ENCODE measurements at regions not wholly inside any gene's neighbourhood (a gene's known extent, or its start where the extent isn't known, plus 50 kb on each side); places are given as distances from the start of the nearest gene placed in this dataset.

GRCh38 chr22:19640306-19640705 is 74.0 kb upstream of the SEPTIN5 start:
- no peak for TF ChIP-seq ZNF8 (CRISPR knock-in tag; IDR thresholded peaks at IDR 0.05)
- TF ChIP-seq ISL1 (CRISPR knock-in tag; IDR thresholded peaks at IDR 0.05): no peak
- no peak for TF ChIP-seq OSR1 (CRISPR knock-in tag; IDR thresholded peaks at IDR 0.05)
- no peak for TF ChIP-seq ZNF70 (CRISPR knock-in tag; IDR thresholded peaks at IDR 0.05)
- no peak for TF ChIP-seq TCF4 (CRISPR knock-in tag; IDR thresholded peaks at IDR 0.05; ENCODE audit: borderline replicate concordance)
- TF ChIP-seq ZFP3 (CRISPR knock-in tag; IDR thresholded peaks at IDR 0.05): no peak
- no peak for TF ChIP-seq PPARA (CRISPR knock-in tag; IDR thresholded peaks at IDR 0.05; ENCODE audit: borderline replicate concordance)
- TF ChIP-seq SNAI2 (CRISPR knock-in tag; IDR thresholded peaks at IDR 0.05): no peak
- TF ChIP-seq TSHZ2 (CRISPR knock-in tag; IDR thresholded peaks at IDR 0.05): no peak
- TF ChIP-seq CSDC2 (CRISPR knock-in tag; IDR thresholded peaks at IDR 0.05): no peak

GRCh38 chr22:19641254-19641982 is 72.9 kb upstream of the SEPTIN5 start:
- no peak for ATAC-seq
- TF ChIP-seq POU6F1 (CRISPR knock-in tag; IDR thresholded peaks at IDR 0.05; ENCODE audit: borderline replicate concordance, low read depth) (no peak), ZNF565 (CRISPR knock-in tag; conservative IDR thresholded peaks at IDR 0.05; ENCODE audit: low read depth) (no peak), TCF4 (CRISPR knock-in tag; IDR thresholded peaks at IDR 0.05; ENCODE audit: borderline replicate concordance) (no peak), SNAI2 (CRISPR knock-in tag; IDR thresholded peaks at IDR 0.05) (no peak), ARNTL (CRISPR knock-in tag; IDR thresholded peaks at IDR 0.05; ENCODE audit: borderline replicate concordance, low read depth) (no peak), ZC3H10 (CRISPR knock-in tag; IDR thresholded peaks at IDR 0.05) (no peak), ZNF70 (CRISPR knock-in tag; IDR thresholded peaks at IDR 0.05) (no peak)

More at GRCh38 chr22:19640306-19640705, 74.0 kb upstream of the SEPTIN5 start:
- no peak for ATAC-seq

- TF ChIP-seq OSR1 (CRISPR knock-in tag; IDR thresholded peaks at IDR 0.05): no peak
- no peak for ATAC-seq
These were observed 72.3 kb upstream of the SEPTIN5 start for GRCh38 chr22:19641983-19642451.

- no peak for TF ChIP-seq OSR1 (CRISPR knock-in tag; IDR thresholded peaks at IDR 0.05)
- TF ChIP-seq TCF4 (CRISPR knock-in tag; IDR thresholded peaks at IDR 0.05; ENCODE audit: borderline replicate concordance): no peak
- ATAC-seq: no peak
These were observed 70.6 kb upstream of the SEPTIN5 start for GRCh38 chr22:19643448-19644313.

GRCh38 chr22:19644314-19645223 is 69.7 kb upstream of the SEPTIN5 start:
- no peak for ATAC-seq
- TF ChIP-seq BACH2 (CRISPR knock-in tag; IDR thresholded peaks at IDR 0.05; ENCODE audit: borderline replicate concordance) (no peak), ESRRG (CRISPR knock-in tag; IDR thresholded peaks at IDR 0.05) (no peak), CREB5 (CRISPR knock-in tag; IDR thresholded peaks at IDR 0.05; ENCODE audit: low read depth) (no peak), CSRNP3 (CRISPR knock-in tag; IDR thresholded peaks at IDR 0.05) (no peak), PATZ1 (CRISPR knock-in tag; IDR thresholded peaks at IDR 0.05; ENCODE audit: borderline replicate concordance) (no peak), ARNTL (CRISPR knock-in tag; IDR thresholded peaks at IDR 0.05; ENCODE audit: borderline replicate concordance, low read depth) (no peak), SNAI2 (CRISPR knock-in tag; IDR thresholded peaks at IDR 0.05) (no peak), ZFP3 (CRISPR knock-in tag; IDR thresholded peaks at IDR 0.05) (no peak), CSDC2 (CRISPR knock-in tag; IDR thresholded peaks at IDR 0.05) (no peak), ZNF70 (CRISPR knock-in tag; IDR thresholded peaks at IDR 0.05) (no peak)

Measured in SK-N-SH treated with all-trans-retinoic acid at 6 μM for 48 hours (cell line).